GM19328 (cell line): ENCODE measurements at regions not wholly inside any gene's neighbourhood (a gene's known extent, or its start where the extent isn't known, plus 50 kb on each side); places are given as distances from the start of the nearest gene placed in this dataset.

Experiments used
- ATAC-seq: cut with Tn5 transposase; IDR thresholded peaks from one replicate; pipeline ENCODE4 v1.9.1; 2021; ENCODE audit warnings: mild to moderate bottlenecking, moderate library complexity; ENCODE audit not compliant: unreplicated experiment

- ATAC-seq = no peak
These were observed 600.9 kb downstream of the SI start for GRCh38 chr3:164477403-164477802.

- no peak for ATAC-seq
These were observed 601.7 kb downstream of the SI start for GRCh38 chr3:164476631-164477030.

- ATAC-seq = no peak
These were observed 607.8 kb downstream of the SI start for GRCh38 chr3:164470471-164470870.

- ATAC-seq = no peak
These were observed 610.2 kb downstream of the SI start for GRCh38 chr3:164468055-164468454.

DNA sequence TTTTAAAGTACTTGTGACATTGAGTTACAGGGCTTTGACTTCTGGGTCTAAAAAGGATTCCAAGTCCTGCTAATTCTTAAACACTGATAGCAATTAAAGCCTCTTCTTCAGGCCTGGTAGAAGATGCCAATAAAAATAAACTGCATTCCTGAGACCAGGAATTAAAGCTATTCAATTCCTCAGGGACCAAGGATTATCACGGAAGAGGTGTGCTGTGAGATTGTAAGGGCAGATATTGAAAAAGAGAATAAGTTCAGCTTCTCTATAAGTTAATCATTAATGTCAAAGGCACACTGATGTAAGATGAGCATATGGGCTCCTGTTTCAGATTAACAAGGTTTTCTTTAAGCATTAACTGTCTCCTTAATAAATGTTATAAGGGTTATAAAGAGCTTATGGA is 611.3 kb downstream of the SI start:
- no peak for ATAC-seq

GRCh38 chr3:164465172-164465571 is 613.1 kb downstream of the SI start:
- ATAC-seq = no peak

GRCh38 chr3:164460851-164461250 is 617.4 kb downstream of the SI start:
- no peak for ATAC-seq

- no peak for ATAC-seq
These were observed 618.7 kb downstream of the SI start for GRCh38 chr3:164459521-164460151.

- ATAC-seq = no peak
These were observed 619.3 kb downstream of the SI start for GRCh38 chr3:164458986-164459385.

- no peak for ATAC-seq
These were observed 624.6 kb downstream of the SI start for GRCh38 chr3:164453714-164454113.

DNA sequence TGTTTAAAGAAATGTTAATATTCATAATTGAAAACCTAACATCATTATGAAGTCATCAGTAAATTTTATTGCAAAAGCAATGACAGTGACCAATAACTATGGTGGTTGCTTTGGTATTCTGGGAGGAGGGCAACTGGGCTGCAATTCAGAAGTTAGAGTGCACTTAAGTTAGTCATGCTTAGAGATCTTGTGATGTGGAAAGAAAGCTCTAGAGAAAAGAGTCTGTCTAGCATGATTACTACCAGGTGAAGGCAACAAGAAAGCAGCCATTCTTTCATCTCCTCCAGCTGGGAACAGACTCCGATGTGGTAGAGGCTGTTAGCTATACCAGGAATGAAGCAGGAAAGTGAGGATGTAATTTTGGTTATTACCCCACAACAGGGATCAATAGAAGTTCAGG is 625.6 kb downstream of the SI start:
- no peak for ATAC-seq

DNA sequence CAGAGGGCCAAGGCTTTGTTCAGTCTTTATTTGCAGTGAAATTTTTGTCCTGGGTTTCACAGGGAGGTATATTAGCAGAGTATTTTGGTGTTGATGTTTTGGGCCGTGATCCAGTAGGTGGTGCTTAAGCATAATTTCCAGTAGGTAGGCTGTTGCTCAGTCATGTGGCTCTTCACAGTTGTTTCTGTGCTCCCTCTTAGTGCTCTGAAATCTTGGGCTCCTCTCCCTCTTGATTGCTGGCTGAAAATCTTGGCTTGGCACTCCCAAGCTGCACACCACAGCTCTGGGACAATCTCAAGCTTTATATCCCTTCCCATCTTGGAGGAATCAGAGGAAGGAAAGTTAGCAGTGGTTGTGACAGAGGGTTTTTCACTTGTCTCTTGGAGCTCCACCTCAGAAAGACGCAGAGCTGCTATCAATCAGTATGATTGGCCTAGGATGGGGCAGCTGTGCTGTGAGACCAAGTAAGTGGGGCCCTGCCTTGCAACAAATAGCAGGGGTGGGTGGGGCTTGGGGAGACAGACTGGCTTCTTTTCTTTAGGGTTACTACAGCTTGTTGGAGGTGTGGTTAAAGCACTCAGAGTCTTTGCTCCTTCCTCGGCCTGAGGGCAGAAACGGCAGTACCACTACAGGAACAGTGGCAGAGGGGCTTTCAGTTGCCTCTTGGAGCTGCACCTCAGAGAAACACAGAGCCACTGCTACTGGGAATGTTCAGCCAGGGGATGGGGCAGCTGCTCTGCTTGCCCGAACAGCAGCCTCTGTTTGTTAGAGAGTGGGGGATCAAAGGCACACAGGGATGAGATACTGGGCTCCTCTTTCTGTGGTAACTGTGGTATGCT is 627.0 kb downstream of the SI start:
- no peak for ATAC-seq

- no peak for ATAC-seq
These were observed 627.9 kb downstream of the SI start for GRCh38 chr3:164450276-164450905.

DNA sequence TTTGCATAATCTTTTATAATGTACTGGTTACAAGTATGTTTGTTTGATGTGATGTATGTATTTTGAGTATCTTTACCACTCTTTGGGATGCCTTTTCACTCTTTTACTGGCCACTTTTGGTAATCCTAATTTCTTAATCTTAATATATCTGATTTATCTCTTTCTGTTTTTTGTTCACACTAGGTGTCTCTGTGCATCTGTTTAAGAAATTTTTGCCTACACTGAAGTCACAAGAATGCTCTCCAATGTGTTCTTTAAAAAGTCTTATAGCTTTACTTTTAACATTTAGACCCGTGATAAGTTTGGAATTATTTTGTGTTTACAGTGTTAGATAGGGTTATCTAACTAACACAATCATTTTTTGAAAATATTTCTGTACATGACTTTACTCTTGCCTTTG is 659.1 kb downstream of the SI start:
- no peak for ATAC-seq

DNA sequence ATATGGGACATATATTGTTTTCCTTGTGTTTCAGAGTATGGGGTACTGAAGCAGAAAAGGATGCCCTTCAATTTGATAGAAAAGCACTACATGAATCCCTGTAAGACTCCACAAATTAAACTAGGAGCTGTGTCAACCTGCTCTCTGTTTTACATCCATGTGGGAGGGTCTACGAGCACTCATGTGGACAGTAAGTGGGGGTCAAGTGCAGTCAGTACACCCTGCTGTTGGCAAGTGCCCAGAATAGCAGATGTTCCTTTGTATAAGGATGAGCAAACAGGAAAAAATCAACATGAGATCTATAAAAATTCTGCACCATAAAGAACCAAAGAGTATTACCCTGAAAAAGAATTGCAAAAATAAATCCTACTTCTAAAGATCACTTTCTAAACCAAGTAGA is 659.9 kb downstream of the SI start:
- no peak for ATAC-seq

- ATAC-seq = no peak
These were observed 660.3 kb downstream of the SI start for GRCh38 chr3:164417955-164418354.

GRCh38 chr3:164416491-164417222 is 661.6 kb downstream of the SI start:
- ATAC-seq = no peak

DNA sequence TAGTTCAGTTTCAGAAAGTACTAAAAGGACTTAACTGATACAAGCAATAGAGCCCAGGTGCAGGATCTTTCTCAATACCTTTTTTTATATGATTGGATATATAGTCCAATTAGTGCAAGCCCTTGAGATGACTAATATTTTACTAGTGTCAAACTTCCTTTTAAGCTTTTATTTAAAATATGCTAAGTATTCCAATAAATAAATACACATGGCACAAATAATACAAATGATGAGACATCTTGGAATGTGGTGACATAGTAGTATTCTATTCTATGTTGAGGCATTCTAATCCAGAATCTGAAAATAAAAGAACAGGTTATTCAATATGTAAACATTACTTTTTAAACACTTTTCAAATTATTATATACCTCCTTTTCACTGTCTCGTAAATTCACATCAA is 670.0 kb downstream of the SI start:
- no peak for ATAC-seq

GRCh38 chr3:164407111-164407510 is 671.2 kb downstream of the SI start:
- no peak for ATAC-seq

- ATAC-seq = no peak
These were observed 672.0 kb downstream of the SI start for GRCh38 chr3:164406281-164406680.

GRCh38 chr3:164401923-164402322 is 676.4 kb downstream of the SI start:
- ATAC-seq = no peak
